ENCODE measurements at regions not wholly inside any gene's neighbourhood (a gene's known extent, or its start where the extent isn't known, plus 50 kb on each side); places are given as distances from the start of the nearest gene placed in this dataset.
"Not testable (repeated sequence)": the region's sequence is repeated elsewhere in the genome, so short reads cannot be mapped to it uniquely, and the experiment has no call there.

DNA sequence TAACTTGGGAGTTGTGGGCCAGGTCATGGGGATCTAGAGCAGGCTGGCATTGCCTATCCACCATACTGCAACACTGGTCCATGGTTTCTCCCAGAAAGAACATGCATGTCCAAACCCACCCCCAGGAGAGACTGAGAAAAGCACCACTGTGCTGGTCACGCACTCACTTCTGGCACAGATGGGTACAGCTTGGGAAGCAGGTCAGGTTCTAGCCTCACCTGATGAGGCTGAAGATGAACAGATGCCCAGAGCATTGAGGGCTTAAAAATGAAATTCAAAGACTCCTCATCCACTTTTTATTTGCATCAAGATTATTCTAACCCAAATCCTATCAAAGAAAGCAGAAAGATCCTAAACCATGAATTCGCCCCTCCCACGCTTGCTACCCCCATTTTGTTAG lies 125.9 kb upstream of the RAI2 start:
- H3K4me1 Mint-ChIP-seq (ENCODE audit: low read depth), result no peaks in the 10 kb centered on the region
- no peaks in the 10 kb centered on the region for H3K27me3 Mint-ChIP-seq (ENCODE audit: insufficient read depth)
- H3K4me3 Mint-ChIP-seq, result no peak overlapping the region
- no peaks in the 10 kb centered on the region for H3K36me3 Mint-ChIP-seq (ENCODE audit: low read depth)
- H3K9me3 Mint-ChIP-seq, result peaks cover 10% of the 10 kb centered on the region
- no peak for DNase-seq
- no peak overlapping the region for H3K27ac Mint-ChIP-seq
- TF ChIP-seq CTCF (IDR thresholded peaks at IDR 0.05), result no peak

DNA sequence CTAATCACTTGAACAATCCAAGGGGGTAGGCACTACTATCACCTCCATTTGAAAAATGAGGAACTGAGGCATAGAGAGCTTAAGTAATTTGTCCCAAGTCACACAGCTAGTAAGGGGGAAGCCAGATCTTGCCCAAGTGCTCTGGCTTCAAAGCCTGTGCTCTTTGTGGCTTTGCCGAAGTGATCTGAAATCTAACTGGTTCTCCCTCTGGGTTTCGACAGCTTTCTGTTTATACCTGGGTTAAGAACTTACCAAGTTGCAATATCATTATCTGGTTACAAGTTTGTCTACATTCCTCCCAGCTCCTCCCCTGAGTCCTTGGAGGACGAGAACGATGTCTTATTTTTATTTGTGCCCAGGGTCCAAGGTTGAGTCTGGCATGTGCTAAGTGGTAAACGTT lies 125.3 kb upstream of the RAI2 start:
- no peak overlapping the region for H3K4me3 Mint-ChIP-seq
- no peak overlapping the region for H3K27ac Mint-ChIP-seq
- H3K9me3 Mint-ChIP-seq, result peaks cover 10% of the 10 kb centered on the region
- no peaks in the 10 kb centered on the region for H3K27me3 Mint-ChIP-seq (ENCODE audit: insufficient read depth)
- TF ChIP-seq CTCF (IDR thresholded peaks at IDR 0.05), result no peak
- no peaks in the 10 kb centered on the region for H3K4me1 Mint-ChIP-seq (ENCODE audit: low read depth)
- H3K36me3 Mint-ChIP-seq (ENCODE audit: low read depth), result no peaks in the 10 kb centered on the region
- DNase-seq, result no peak

- Mint-ChIP-seq H3K4me1 (ENCODE audit: low read depth) (no peaks in the 10 kb centered on the region), H3K9me3 (peaks cover 10% of the 10 kb centered on the region), H3K36me3 (ENCODE audit: low read depth) (no peaks in the 10 kb centered on the region), H3K27ac (no peak overlapping the region), H3K27me3 (ENCODE audit: insufficient read depth) (no peaks in the 10 kb centered on the region), H3K4me3 (no peak overlapping the region)
- no peak for DNase-seq
- TF ChIP-seq CTCF (IDR thresholded peaks at IDR 0.05), result no peak
Observed at GRCh38 chrX:17984415-17984814, 123.3 kb upstream of the RAI2 start.

- no peak for DNase-seq
- Mint-ChIP-seq H3K9me3 (peaks cover 10% of the 10 kb centered on the region), H3K4me3 (no peak overlapping the region), H3K36me3 (ENCODE audit: low read depth) (no peaks in the 10 kb centered on the region), H3K4me1 (ENCODE audit: low read depth) (no peaks in the 10 kb centered on the region), H3K27me3 (ENCODE audit: insufficient read depth) (no peaks in the 10 kb centered on the region), H3K27ac (no peak overlapping the region)
- no peak for TF ChIP-seq CTCF (IDR thresholded peaks at IDR 0.05)
Observed at GRCh38 chrX:17983389-17983788, 122.3 kb upstream of the RAI2 start.

DNA sequence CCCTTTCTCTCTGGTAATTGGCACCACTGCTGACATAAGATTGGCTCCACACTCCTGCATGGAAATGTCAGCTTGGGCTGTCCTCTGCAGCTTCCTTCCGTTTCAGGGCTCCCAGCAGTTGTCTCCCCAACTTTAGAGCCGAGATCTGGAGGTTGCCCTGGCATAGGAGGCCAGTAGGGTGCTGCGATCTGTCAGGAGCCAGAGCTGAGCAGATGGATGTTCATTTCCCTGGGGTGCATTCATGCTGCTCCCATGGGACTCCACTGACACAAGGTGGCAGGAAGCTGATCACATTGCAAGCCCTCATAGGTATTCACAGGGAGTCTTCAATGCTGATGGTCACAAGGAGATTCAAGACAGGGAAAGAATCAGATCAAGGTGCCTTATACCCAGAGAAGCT lies 116.6 kb upstream of the RAI2 start:
- Mint-ChIP-seq H3K4me1 (ENCODE audit: low read depth) (no peaks in the 10 kb centered on the region), H3K27ac (no peak overlapping the region), H3K36me3 (ENCODE audit: low read depth) (no peaks in the 10 kb centered on the region), H3K9me3 (peaks cover 22% of the 10 kb centered on the region), H3K27me3 (ENCODE audit: insufficient read depth) (peaks cover 2% of the 10 kb centered on the region; the same call in 1 of the 2 replicates), H3K4me3 (no peak overlapping the region)
- TF ChIP-seq CTCF (IDR thresholded peaks at IDR 0.05), result no peak
- no peak for DNase-seq

DNA sequence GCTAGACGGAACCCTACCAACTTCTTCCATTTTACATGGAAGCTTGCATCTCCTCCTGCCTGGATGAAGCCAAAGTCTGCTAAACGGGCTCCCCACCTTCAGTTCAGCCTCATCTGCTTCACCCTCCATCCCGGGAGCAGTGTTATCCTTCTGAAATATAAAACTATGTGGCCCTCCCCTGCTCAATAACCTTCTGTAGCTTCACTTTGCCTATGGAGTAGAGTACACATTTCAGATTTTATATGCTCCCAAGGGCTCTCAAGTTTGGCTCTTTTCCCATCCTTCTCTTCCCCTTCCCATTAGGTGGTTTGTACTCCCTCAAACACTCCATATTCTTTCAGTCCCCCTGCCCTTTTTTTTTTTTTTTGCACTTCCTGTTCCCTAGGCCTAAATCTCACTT lies 115.9 kb upstream of the RAI2 start:
- Mint-ChIP-seq H3K9me3 (peaks cover 22% of the 10 kb centered on the region), H3K4me3 (no peak overlapping the region), H3K27ac (no peak overlapping the region), H3K36me3 (ENCODE audit: low read depth) (no peaks in the 10 kb centered on the region), H3K27me3 (ENCODE audit: insufficient read depth) (peaks cover 2% of the 10 kb centered on the region; the same call in 1 of the 2 replicates), H3K4me1 (ENCODE audit: low read depth) (no peaks in the 10 kb centered on the region)
- no peak for TF ChIP-seq CTCF (IDR thresholded peaks at IDR 0.05)
- no peak for DNase-seq

- peaks cover 22% of the 10 kb centered on the region for H3K9me3 Mint-ChIP-seq
- H3K27me3 Mint-ChIP-seq (ENCODE audit: insufficient read depth); H3K27ac Mint-ChIP-seq; H3K4me3 Mint-ChIP-seq; H3K4me1 Mint-ChIP-seq (ENCODE audit: low read depth); H3K36me3 Mint-ChIP-seq (ENCODE audit: low read depth); DNase-seq: not testable (repeated sequence)
Observed at GRCh38 chrX:17975349-17975748, 114.3 kb upstream of the RAI2 start.

Data from HFFc6 (cell line).